ENCODE measurements at regions not wholly inside any gene's neighbourhood (a gene's known extent, or its start where the extent isn't known, plus 50 kb on each side); places are given as distances from the start of the nearest gene placed in this dataset.

DNA sequence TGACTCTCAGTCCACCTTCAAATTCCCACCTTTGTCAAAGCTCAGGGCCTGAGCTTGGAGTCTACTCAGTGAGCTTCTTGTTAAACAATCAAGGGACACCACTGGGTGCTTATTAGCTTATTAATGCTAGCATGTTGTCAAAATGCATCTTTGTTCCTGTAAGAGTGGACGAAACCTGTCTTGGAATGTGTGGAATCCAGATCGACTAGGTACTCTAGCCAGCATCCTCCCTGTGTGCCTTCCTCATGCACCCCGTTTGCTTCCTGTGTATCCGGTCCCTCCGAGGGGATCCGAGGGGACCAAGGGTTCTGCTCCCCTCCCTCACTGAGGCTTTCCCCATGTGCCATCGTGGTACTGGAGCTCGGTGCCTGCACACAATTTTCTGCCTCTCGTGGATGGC is 75.7 kb upstream of the UBE3A start:
- TF ChIP-seq, protein P1, sequence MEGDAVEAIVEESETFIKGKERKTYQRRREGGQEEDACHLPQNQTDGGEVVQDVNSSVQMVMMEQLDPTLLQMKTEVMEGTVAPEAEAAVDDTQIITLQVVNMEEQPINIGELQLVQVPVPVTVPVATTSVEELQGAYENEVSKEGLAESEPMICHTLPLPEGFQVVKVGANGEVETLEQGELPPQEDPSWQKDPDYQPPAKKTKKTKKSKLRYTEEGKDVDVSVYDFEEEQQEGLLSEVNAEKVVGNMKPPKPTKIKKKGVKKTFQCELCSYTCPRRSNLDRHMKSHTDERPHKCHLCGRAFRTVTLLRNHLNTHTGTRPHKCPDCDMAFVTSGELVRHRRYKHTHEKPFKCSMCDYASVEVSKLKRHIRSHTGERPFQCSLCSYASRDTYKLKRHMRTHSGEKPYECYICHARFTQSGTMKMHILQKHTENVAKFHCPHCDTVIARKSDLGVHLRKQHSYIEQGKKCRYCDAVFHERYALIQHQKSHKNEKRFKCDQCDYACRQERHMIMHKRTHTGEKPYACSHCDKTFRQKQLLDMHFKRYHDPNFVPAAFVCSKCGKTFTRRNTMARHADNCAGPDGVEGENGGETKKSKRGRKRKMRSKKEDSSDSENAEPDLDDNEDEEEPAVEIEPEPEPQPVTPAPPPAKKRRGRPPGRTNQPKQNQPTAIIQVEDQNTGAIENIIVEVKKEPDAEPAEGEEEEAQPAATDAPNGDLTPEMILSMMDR (conservative IDR thresholded peaks at IDR 0.05; ENCODE audit: low read depth in 2 of 2): no peak
- no peak for TF ChIP-seq STAT1 (IDR thresholded peaks at IDR 0.05; ENCODE audit: unreplicated experiment)
- TF ChIP-seq EZH2 (IDR thresholded peaks at IDR 0.05; ENCODE audit: low read depth, unreplicated experiment): no peak
- no peak for TF ChIP-seq EZH2phosphoT487 (IDR thresholded peaks at IDR 0.05; ENCODE audit: unreplicated experiment)
- no peak for TF ChIP-seq POLR2AphosphoS5 (IDR thresholded peaks at IDR 0.05; ENCODE audit: low read depth)
- TF ChIP-seq CREB1 (CRISPR knock-in tag; IDR thresholded peaks at IDR 0.05; ENCODE audit: low read depth): no peak
- TF ChIP-seq, protein P2, sequence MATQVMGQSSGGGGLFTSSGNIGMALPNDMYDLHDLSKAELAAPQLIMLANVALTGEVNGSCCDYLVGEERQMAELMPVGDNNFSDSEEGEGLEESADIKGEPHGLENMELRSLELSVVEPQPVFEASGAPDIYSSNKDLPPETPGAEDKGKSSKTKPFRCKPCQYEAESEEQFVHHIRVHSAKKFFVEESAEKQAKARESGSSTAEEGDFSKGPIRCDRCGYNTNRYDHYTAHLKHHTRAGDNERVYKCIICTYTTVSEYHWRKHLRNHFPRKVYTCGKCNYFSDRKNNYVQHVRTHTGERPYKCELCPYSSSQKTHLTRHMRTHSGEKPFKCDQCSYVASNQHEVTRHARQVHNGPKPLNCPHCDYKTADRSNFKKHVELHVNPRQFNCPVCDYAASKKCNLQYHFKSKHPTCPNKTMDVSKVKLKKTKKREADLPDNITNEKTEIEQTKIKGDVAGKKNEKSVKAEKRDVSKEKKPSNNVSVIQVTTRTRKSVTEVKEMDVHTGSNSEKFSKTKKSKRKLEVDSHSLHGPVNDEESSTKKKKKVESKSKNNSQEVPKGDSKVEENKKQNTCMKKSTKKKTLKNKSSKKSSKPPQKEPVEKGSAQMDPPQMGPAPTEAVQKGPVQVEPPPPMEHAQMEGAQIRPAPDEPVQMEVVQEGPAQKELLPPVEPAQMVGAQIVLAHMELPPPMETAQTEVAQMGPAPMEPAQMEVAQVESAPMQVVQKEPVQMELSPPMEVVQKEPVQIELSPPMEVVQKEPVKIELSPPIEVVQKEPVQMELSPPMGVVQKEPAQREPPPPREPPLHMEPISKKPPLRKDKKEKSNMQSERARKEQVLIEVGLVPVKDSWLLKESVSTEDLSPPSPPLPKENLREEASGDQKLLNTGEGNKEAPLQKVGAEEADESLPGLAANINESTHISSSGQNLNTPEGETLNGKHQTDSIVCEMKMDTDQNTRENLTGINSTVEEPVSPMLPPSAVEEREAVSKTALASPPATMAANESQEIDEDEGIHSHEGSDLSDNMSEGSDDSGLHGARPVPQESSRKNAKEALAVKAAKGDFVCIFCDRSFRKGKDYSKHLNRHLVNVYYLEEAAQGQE (IDR thresholded peaks at IDR 0.05; ENCODE audit: unreplicated experiment): no peak

All from GM23338 (cell line).